Spleen (tissue), 11 donors: ENCODE measurements at regions not wholly inside any gene's neighbourhood (a gene's known extent, or its start where the extent isn't known, plus 50 kb on each side); places are given as distances from the start of the nearest gene placed in this dataset.

Experiments
- DNase-seq: peaks from one replicate; pipeline ENCODE4 v3.0.0-alpha.2; 2020
- H3K27ac ChIP-seq, 8 donors: fragments of 200-600 bp; sonication (generic) in 7 of 8; 1 replicate in 4 of 8; 2 replicates in 4 of 8; pipeline versions ENCODE4 v1.5.0 to v1.8.0; 2016 to 2021; ENCODE audit warnings: inconsistent platforms in 4 of 8, mild to moderate bottlenecking in 4 of 8, moderate library complexity in 1 of 8
- H3K27me3 ChIP-seq, 7 donors: fragments of 200-600 bp; sonication (generic) in 6 of 7; replicated peaks in 1 of 7; 1 replicate in 4 of 7; 2 replicates in 3 of 7; pipeline versions ENCODE4 v1.5.0 to v1.8.0; 2016 to 2021; ENCODE audit warnings: inconsistent platforms in 3 of 7, mild to moderate bottlenecking in 1 of 7
- H3K36me3 ChIP-seq, 6 donors: fragments of 200-600 bp; sonication (generic) in 5 of 6; 1 replicate in 4 of 6; 2 replicates in 2 of 6; pipeline versions ENCODE4 v1.5.0 to v1.8.0; 2016 to 2021; ENCODE audit warnings: inconsistent platforms in 2 of 6
- H3K4me1 ChIP-seq, 6 donors: fragments of 200-600 bp; sonication (generic) in 5 of 6; 1 replicate in 3 of 6; 2 replicates in 3 of 6; pipeline versions ENCODE4 v1.5.0 to v1.8.0; 2016 to 2021; ENCODE audit warnings: inconsistent platforms in 3 of 6
- H3K4me3 ChIP-seq, 8 donors: fragments of 200-600 bp; sonication (generic) in 7 of 8; 1 replicate in 4 of 8; 2 replicates in 4 of 8; pipeline versions ENCODE4 v1.5.0 to v1.8.0; 2016 to 2021; ENCODE audit warnings: inconsistent platforms in 4 of 8, mild to moderate bottlenecking in 4 of 8, moderate library complexity in 2 of 8
- H3K9me3 ChIP-seq, 8 donors: fragments of 200-600 bp; sonication (generic) in 7 of 8; 1 replicate in 4 of 8; 2 replicates in 4 of 8; pipeline versions ENCODE4 v1.5.0 to v1.8.0; 2016 to 2021; ENCODE audit warnings: inconsistent platforms in 4 of 8
- POLR2A ChIP-seq, 3 donors: fragments of 450-650 bp; IDR thresholded peaks; one replicate each; pipeline ENCODE4 v1.5.1; 2017; ENCODE audit warnings: antibody characterized with exemption in 3 of 3, mild to moderate bottlenecking in 1 of 3
- POLR2AphosphoS5 ChIP-seq, 3 donors: sonication (generic); formaldehyde crosslinking; IDR thresholded peaks; one replicate each; pipeline ENCODE4 v1.5.1; 2017; ENCODE audit warnings: antibody characterized with exemption in 3 of 3
- WGBS, 5 donors: extraction: QIAGEN DNeasy Blood & Tissue Kit in 3 of 5; methylation state at CpG; one replicate each; pipeline versions ENCODE4 v1.1.5 to v1.1.7; 2013 to 2018; 5-methylcytosine and 5-hydroxymethylcytosine counted together
- intact Hi-C: fragments of 100-400 bp; cut with DNase I; formaldehyde crosslinking; loops from one replicate; pipeline ENCODE4 v1.15.0; 2023; ENCODE audit warnings: low total_unique reads
- TF ChIP-seq, protein P1 (sequence below), 11 experiments: fragments of 200-600 bp in 7 of 11; fragments of 450-650 bp in 4 of 11; sonication (generic) in 4 of 11; IDR thresholded peaks in 8 of 11; conservative IDR thresholded peaks in 3 of 11; 1 replicate in 7 of 11; 2 replicates in 4 of 11; pipeline versions ENCODE4 v1.4.0 to v1.8.0; 2016 to 2021; ENCODE audit warnings: antibody characterized with exemption in 11 of 11, inconsistent platforms in 4 of 11, mild to moderate bottlenecking in 1 of 11
- donor health status: healthy with polysubstance abuse.
- donor health status: DM: no; HTN: no; CAD: no; lungs with moderate emphysema.
- donor health status: DM: no; HTN: no; CAD: no.
- donor health status: Bipolar disorder and iron deficiency.
- donor health status: healthy.
- donor health status: DM: no; HTN: no; CAD: no.
- donor health status: DM: yes; HTN: yes; CAD: no.

DNA sequence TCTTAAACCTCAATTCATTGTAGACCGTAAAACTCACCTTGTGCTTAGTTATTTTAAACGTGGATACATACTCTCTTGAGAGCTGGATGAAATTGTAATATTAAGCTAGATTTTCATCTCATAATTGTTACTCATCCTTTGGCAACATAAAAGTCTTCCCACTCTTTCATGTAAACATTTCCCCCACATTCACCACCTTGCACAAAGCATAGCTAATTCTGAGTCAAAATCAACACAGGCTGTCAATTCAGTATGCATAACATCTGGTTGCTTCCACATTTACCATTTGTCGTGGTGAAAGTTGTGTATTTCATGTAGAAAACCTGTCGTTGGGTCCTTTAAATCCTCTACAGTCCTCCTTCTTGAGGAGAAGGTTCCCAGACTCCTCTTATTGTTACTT lies 524.6 kb downstream of the OTOL1 start:
- Histone ChIP-seq H3K9me3 (no peaks in the 10 kb centered on the region), H3K4me3 (no peak overlapping the region), H3K27ac (no peak overlapping the region), H3K27me3 (no peaks in the 10 kb centered on the region), H3K4me1 (no peaks in the 10 kb centered on the region), H3K36me3 (no peaks in the 10 kb centered on the region)
- no peak for TF ChIP-seq POLR2A (IDR thresholded peaks at IDR 0.05)
- TF ChIP-seq, protein P1, sequence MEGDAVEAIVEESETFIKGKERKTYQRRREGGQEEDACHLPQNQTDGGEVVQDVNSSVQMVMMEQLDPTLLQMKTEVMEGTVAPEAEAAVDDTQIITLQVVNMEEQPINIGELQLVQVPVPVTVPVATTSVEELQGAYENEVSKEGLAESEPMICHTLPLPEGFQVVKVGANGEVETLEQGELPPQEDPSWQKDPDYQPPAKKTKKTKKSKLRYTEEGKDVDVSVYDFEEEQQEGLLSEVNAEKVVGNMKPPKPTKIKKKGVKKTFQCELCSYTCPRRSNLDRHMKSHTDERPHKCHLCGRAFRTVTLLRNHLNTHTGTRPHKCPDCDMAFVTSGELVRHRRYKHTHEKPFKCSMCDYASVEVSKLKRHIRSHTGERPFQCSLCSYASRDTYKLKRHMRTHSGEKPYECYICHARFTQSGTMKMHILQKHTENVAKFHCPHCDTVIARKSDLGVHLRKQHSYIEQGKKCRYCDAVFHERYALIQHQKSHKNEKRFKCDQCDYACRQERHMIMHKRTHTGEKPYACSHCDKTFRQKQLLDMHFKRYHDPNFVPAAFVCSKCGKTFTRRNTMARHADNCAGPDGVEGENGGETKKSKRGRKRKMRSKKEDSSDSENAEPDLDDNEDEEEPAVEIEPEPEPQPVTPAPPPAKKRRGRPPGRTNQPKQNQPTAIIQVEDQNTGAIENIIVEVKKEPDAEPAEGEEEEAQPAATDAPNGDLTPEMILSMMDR (IDR thresholded peaks at IDR 0.05 in 8 of 11, conservative IDR thresholded peaks at IDR 0.05 in 3 of 11), result no peak
- no peak for TF ChIP-seq POLR2AphosphoS5 (IDR thresholded peaks at IDR 0.05)
- WGBS, 5 donors, result 64 to 83% (median 73%) methylated on average over 4 of the region's 4 CpGs
- no peak for DNase-seq
- intact Hi-C loops, result no loop called here

DNA sequence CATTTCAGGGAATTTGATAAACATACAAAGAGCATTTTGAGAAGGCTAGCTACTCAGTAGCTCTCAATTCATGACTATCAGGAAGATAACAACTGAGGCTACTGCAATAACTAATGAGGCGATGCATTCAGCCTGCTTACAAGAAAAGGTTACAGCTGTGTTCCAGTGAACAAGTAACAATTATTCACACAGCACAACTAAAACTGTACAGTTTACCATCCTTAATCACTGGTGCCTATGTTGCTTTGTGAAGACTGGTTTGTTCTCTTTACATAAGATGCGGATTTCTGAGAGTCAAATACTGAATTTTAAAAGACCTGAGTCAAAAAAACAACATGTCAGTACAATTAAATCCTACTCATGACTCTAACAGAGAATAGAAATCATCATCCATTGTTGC lies 526.3 kb downstream of the OTOL1 start:
- TF ChIP-seq, protein P1 (IDR thresholded peaks at IDR 0.05 in 8 of 11, conservative IDR thresholded peaks at IDR 0.05 in 3 of 11), result no peak
- TF ChIP-seq POLR2AphosphoS5 (IDR thresholded peaks at IDR 0.05), result no peak
- TF ChIP-seq POLR2A (IDR thresholded peaks at IDR 0.05), result no peak
- no peak overlapping the region for H3K27ac ChIP-seq
- 84 to 90% (median 89%) methylated on average over 2 of the region's 2 CpGs for WGBS, 5 donors
- no peak for DNase-seq
- H3K4me3 ChIP-seq, result no peak overlapping the region
- no peaks in the 10 kb centered on the region for H3K4me1 ChIP-seq
- no peaks in the 10 kb centered on the region for H3K9me3 ChIP-seq
- intact Hi-C loops, result no loop called here
- H3K36me3 ChIP-seq, result no peaks in the 10 kb centered on the region
- no peaks in the 10 kb centered on the region for H3K27me3 ChIP-seq

DNA sequence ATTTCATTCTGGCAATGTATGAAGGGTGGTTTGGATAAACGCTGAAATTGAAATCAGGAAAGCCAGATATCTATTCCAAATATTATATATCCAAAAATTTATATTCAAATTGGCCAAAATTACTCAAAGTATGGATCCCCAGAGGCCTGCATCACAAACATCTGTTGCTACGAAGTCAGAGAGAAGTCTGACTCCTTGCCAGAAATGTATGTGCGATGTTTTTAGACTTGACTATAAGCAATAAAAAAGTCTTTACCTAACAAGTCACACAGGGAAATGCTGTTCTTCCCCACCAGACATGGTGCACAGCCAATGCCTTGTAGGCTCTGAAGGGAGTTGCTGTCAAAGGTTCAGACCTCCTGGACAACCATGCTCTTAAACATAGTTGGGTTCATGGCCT lies 533.1 kb downstream of the OTOL1 start:
- 87 to 94% (median 91%) methylated on average over 3 of the region's 3 CpGs for WGBS, 5 donors
- TF ChIP-seq POLR2A (IDR thresholded peaks at IDR 0.05) (no peak), POLR2AphosphoS5 (IDR thresholded peaks at IDR 0.05) (no peak)
- TF ChIP-seq, protein P1 (IDR thresholded peaks at IDR 0.05 in 8 of 11, conservative IDR thresholded peaks at IDR 0.05 in 3 of 11), result no peak
- intact Hi-C loops, result no loop called here
- H3K36me3 ChIP-seq, result no peaks in the 10 kb centered on the region
- H3K27ac ChIP-seq, result no peak overlapping the region
- H3K4me3 ChIP-seq, result no peak overlapping the region
- no peak for DNase-seq
- no peaks in the 10 kb centered on the region for H3K4me1 ChIP-seq
- peaks cover 0 to 11% (median 0%) of the 10 kb centered on the region in 8 donors for H3K9me3 ChIP-seq
- H3K27me3 ChIP-seq, result no peaks in the 10 kb centered on the region

DNA sequence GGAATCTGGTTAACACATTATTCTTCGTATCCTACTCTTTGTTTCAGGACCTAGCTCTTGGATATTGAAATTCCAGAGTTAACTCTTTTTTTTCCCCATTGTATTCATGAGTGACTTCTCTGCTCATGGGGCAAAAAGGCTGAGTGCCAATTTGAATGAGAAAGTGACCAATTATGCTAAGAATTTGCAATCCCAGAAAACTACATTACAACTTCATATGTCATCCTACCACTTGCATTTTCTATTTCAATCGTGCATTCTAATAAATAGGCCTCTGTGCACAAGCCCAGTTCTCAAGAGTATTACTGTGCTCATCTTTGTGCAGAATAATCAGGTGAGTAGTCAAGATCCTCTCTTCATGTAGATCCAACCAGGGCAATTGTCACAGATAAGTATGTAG lies 537.8 kb downstream of the OTOL1 start:
- 68 to 87% (median 81%) methylated on average over 2 of the region's 2 CpGs for WGBS, 5 donors
- TF ChIP-seq POLR2A (IDR thresholded peaks at IDR 0.05) (no peak), POLR2AphosphoS5 (IDR thresholded peaks at IDR 0.05) (no peak)
- TF ChIP-seq, protein P1 (IDR thresholded peaks at IDR 0.05 in 8 of 11, conservative IDR thresholded peaks at IDR 0.05 in 3 of 11), result no peak
- Histone ChIP-seq H3K4me1 (no peaks in the 10 kb centered on the region), H3K27ac (no peak overlapping the region), H3K9me3 (peaks cover 0 to 11% (median 0%) of the 10 kb centered on the region in 8 donors), H3K36me3 (no peaks in the 10 kb centered on the region), H3K27me3 (no peaks in the 10 kb centered on the region), H3K4me3 (no peak overlapping the region)
- DNase-seq, result no peak
- intact Hi-C loops, result no loop called here
